Keratinocyte (primary cell): ENCODE measurements at regions not wholly inside any gene's neighbourhood (a gene's known extent, or its start where the extent isn't known, plus 50 kb on each side); places are given as distances from the start of the nearest gene placed in this dataset.

Experiments
- DNase-seq: peaks from one replicate; pipeline ENCODE4 v3.0.0-alpha.2; 2011; ENCODE audit warnings: low read depth, missing footprints, low spot score
- FAIRE-seq: peaks from 2 replicates; lab custom pipeline; 2011; peaks lifted over from hg19 to GRCh38; lab: Jason Lieb, UNC
- H2AFZ ChIP-seq: 2 replicates; pipeline ENCODE4 v1.6.0; 2012; ENCODE audit warnings: low read length, control low read depth, inconsistent platforms; ENCODE audit not compliant: control insufficient read depth
- H3K27ac ChIP-seq: 2 replicates; pipeline ENCODE4 v1.5.1; 2011; ENCODE audit warnings: low read length; ENCODE audit not compliant: control insufficient read depth, insufficient read depth
- H3K27me3 ChIP-seq: 3 replicates; pipeline ENCODE4 v1.6.0; 2011; ENCODE audit warnings: low read length; ENCODE audit not compliant: control insufficient read depth, insufficient read depth; ENCODE audit errors: extremely low read depth
- H3K36me3 ChIP-seq, 2 experiments: 2 replicates in 1 of 2; 3 replicates in 1 of 2; pipeline ENCODE4 v1.5.1; 2011; ENCODE audit warnings: low read length in 2 of 2, mild to moderate bottlenecking in 1 of 2; ENCODE audit not compliant: control insufficient read depth in 2 of 2, insufficient read depth in 2 of 2; ENCODE audit errors: extremely low read depth in 1 of 2
- H3K4me1 ChIP-seq: 3 replicates; pipeline ENCODE4 v1.5.1; 2011; ENCODE audit warnings: low read length; ENCODE audit not compliant: control insufficient read depth, insufficient read depth; ENCODE audit errors: extremely low read depth
- H3K4me2 ChIP-seq: 3 replicates; pipeline ENCODE4 v1.6.0; 2011; ENCODE audit warnings: low read depth, low read length; ENCODE audit not compliant: control insufficient read depth, insufficient read depth; ENCODE audit errors: extremely low read depth
- H3K4me3 ChIP-seq, 3 experiments: fragments of 200-600 bp in 1 of 3; sonication (generic) in 1 of 3; 2 replicates in 2 of 3; 3 replicates in 1 of 3; pipeline ENCODE4 v1.5.1; 2011 to 2016; ENCODE audit warnings: low read length in 3 of 3, mild to moderate bottlenecking in 3 of 3, control low read depth in 2 of 3, inconsistent platforms in 1 of 3, low read depth in 1 of 3, mixed read lengths in 1 of 3, mixed run types in 1 of 3, moderate library complexity in 1 of 3; ENCODE audit not compliant: control insufficient read depth in 2 of 3, insufficient read depth in 2 of 3; ENCODE audit errors: extremely low read depth in 1 of 3
- H3K79me2 ChIP-seq: 2 replicates; pipeline ENCODE4 v1.6.0; 2012; ENCODE audit warnings: low read length; ENCODE audit not compliant: control insufficient read depth, insufficient read depth
- H3K9ac ChIP-seq: 3 replicates; pipeline ENCODE4 v1.6.0; 2011; ENCODE audit warnings: low read length; ENCODE audit not compliant: control insufficient read depth, insufficient read depth; ENCODE audit errors: extremely low read depth
- H3K9me1 ChIP-seq: 3 replicates; pipeline ENCODE4 v1.6.0; 2011; ENCODE audit warnings: low read length; ENCODE audit not compliant: control insufficient read depth, insufficient read depth; ENCODE audit errors: extremely low read depth
- H3K9me3 ChIP-seq: 2 replicates; pipeline ENCODE4 v1.5.1; 2012; ENCODE audit warnings: low read depth, low read length; ENCODE audit not compliant: control insufficient read depth
- H4K20me1 ChIP-seq: 3 replicates; pipeline ENCODE4 v1.6.0; 2011; ENCODE audit warnings: low read length; ENCODE audit not compliant: control insufficient read depth, insufficient read depth; ENCODE audit errors: extremely low read depth
- EZH2 ChIP-seq: IDR thresholded peaks from one replicate; pipeline ENCODE4 v1.6.1; 2012; ENCODE audit warnings: inconsistent platforms, mild to moderate bottlenecking, low read length, moderate library complexity
- dilution Hi-C: fragments of 300-500 bp; cut with MboI; formaldehyde crosslinking; loops from one replicate; pipeline ENCODE4 v1.7.0; 2020; ENCODE audit warnings: low sequenced_read_pairs; ENCODE audit not compliant: extremely low pct_ligation_motif_present
- TF ChIP-seq, protein P1 (sequence below), 3 experiments: IDR thresholded peaks in 1 of 3; conservative IDR thresholded peaks in 1 of 3; optimal IDR thresholded peaks in 1 of 3; 2 replicates in 2 of 3; 3 replicates in 1 of 3; pipeline versions ENCODE3 to v1.5.1; 2011; ENCODE audit warnings: low read length in 3 of 3, mild to moderate bottlenecking in 3 of 3, moderate library complexity in 2 of 3, control low read depth in 1 of 3, inconsistent platforms in 1 of 3; ENCODE audit not compliant: insufficient read depth in 2 of 3; ENCODE audit errors: extremely low read depth in 1 of 3

DNA sequence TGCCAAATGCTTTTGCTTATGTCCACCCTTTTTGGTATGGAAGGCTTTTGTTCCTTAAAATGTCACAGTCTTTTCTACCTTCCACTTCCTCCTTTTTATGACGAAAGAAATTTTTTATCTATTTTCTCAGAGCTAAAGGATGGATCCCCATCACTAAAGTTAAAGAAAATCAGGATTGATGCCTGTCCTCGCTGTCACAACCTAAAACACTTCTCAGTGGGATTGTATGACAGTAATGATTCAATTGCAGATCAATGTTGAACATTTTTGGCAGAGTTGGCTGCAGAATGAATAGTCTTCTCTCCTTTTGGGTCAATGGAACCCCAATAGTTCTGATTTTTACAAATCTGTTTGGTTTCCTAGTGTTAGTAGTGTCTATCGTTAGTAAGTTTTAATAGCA is 549.8 kb upstream of the ROBO2 start:
- Histone ChIP-seq H3K27me3 (no peaks in the 10 kb centered on the region), H2AFZ (no peak overlapping the region), H3K9me3 (no peaks in the 10 kb centered on the region), H4K20me1 (no peaks in the 10 kb centered on the region), H3K79me2 (no peaks in the 10 kb centered on the region), H3K36me3 (no peaks in the 10 kb centered on the region), H3K9ac (no peak overlapping the region), H3K4me3 (no peak overlapping the region), H3K4me1 (peaks cover 4% of the 10 kb centered on the region), H3K27ac (no peak overlapping the region), H3K9me1 (no peaks in the 10 kb centered on the region), H3K4me2 (no peak overlapping the region)
- TF ChIP-seq, protein P1, sequence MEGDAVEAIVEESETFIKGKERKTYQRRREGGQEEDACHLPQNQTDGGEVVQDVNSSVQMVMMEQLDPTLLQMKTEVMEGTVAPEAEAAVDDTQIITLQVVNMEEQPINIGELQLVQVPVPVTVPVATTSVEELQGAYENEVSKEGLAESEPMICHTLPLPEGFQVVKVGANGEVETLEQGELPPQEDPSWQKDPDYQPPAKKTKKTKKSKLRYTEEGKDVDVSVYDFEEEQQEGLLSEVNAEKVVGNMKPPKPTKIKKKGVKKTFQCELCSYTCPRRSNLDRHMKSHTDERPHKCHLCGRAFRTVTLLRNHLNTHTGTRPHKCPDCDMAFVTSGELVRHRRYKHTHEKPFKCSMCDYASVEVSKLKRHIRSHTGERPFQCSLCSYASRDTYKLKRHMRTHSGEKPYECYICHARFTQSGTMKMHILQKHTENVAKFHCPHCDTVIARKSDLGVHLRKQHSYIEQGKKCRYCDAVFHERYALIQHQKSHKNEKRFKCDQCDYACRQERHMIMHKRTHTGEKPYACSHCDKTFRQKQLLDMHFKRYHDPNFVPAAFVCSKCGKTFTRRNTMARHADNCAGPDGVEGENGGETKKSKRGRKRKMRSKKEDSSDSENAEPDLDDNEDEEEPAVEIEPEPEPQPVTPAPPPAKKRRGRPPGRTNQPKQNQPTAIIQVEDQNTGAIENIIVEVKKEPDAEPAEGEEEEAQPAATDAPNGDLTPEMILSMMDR (optimal IDR thresholded peaks at IDR 0.05 in 1 of 3, IDR thresholded peaks at IDR 0.05 in 1 of 3, conservative IDR thresholded peaks at IDR 0.05 in 1 of 3; ENCODE audit: extremely low read depth in 1 of 3, insufficient read depth in 2 of 3, low read length in 3 of 3): no peak
- no peak for TF ChIP-seq EZH2
- dilution Hi-C loops: no loop called here
- no peak for FAIRE-seq
- no peak for DNase-seq

DNA sequence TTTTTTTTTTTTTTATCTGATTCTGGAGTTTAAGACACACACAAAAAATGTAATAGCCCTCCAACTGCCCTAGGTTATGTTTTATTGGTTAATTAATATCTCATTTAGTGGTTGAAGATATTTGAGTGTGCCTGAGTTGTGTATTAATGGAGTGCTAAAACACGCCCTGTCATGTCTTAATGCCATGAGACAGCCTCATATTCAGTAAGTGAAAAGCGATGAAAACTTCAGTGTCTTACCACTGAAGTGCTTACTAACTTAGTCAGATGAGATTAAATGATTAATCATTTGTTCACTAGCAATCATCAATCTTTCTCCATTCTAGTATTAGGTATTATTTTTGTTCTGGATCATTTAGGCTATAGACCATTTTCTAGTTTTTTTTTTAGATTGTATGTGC is 544.7 kb upstream of the ROBO2 start:
- H3K27me3 ChIP-seq: no peaks in the 10 kb centered on the region

More for the DNA sequence above, 544.7 kb upstream of the ROBO2 start:
- Histone ChIP-seq H4K20me1 (no peaks in the 10 kb centered on the region), H3K4me2 (peak overlapping the region; percentile 38), H2AFZ (no peak overlapping the region), H3K79me2 (no peaks in the 10 kb centered on the region), H3K9me1 (no peaks in the 10 kb centered on the region), H3K4me3 (no peak overlapping the region), H3K27ac (no peak overlapping the region), H3K36me3 (no peaks in the 10 kb centered on the region), H3K9me3 (no peaks in the 10 kb centered on the region), H3K9ac (no peak overlapping the region), H3K4me1 (peaks cover 14% of the 10 kb centered on the region)
- TF ChIP-seq, protein P1 (optimal IDR thresholded peaks at IDR 0.05 in 1 of 3, IDR thresholded peaks at IDR 0.05 in 1 of 3, conservative IDR thresholded peaks at IDR 0.05 in 1 of 3; ENCODE audit: extremely low read depth in 1 of 3, insufficient read depth in 2 of 3, low read length in 3 of 3): no peak
- no peak for TF ChIP-seq EZH2
- FAIRE-seq: peak; percentile 60
- dilution Hi-C loops: no loop called here
- DNase-seq: peak; percentile 72
